ENCODE measurements at regions not wholly inside any gene's neighbourhood (a gene's known extent, or its start where the extent isn't known, plus 50 kb on each side); places are given as distances from the start of the nearest gene placed in this dataset.

DNA sequence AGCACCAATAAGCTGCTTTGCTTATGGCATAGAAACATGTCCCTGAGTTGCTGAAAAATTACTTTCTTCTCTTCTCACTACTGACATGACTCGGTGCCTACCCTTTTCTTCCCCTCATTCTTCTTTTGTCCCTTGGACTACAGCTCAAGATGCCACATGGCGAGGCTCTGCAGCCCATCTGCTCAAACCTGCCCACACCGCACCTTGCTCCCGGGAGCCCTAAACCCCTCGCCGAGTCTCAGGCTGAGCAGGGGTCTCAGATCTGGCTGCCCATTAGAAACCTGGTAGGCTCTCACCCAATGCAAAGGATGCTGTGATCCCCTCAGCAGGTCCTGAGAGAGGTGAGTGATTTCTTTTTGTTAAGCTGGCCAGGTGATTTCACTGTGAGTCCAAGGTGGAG, 251.7 kb upstream of the IRX1 start:
- TF ChIP-seq, protein P1, sequence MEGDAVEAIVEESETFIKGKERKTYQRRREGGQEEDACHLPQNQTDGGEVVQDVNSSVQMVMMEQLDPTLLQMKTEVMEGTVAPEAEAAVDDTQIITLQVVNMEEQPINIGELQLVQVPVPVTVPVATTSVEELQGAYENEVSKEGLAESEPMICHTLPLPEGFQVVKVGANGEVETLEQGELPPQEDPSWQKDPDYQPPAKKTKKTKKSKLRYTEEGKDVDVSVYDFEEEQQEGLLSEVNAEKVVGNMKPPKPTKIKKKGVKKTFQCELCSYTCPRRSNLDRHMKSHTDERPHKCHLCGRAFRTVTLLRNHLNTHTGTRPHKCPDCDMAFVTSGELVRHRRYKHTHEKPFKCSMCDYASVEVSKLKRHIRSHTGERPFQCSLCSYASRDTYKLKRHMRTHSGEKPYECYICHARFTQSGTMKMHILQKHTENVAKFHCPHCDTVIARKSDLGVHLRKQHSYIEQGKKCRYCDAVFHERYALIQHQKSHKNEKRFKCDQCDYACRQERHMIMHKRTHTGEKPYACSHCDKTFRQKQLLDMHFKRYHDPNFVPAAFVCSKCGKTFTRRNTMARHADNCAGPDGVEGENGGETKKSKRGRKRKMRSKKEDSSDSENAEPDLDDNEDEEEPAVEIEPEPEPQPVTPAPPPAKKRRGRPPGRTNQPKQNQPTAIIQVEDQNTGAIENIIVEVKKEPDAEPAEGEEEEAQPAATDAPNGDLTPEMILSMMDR (IDR thresholded peaks at IDR 0.05; ENCODE audit: insufficient read depth, missing control alignments): no peak
- DNase-seq (ENCODE audit: insufficient read length, low spot score) (no peak), FAIRE-seq (no peak)

DNA sequence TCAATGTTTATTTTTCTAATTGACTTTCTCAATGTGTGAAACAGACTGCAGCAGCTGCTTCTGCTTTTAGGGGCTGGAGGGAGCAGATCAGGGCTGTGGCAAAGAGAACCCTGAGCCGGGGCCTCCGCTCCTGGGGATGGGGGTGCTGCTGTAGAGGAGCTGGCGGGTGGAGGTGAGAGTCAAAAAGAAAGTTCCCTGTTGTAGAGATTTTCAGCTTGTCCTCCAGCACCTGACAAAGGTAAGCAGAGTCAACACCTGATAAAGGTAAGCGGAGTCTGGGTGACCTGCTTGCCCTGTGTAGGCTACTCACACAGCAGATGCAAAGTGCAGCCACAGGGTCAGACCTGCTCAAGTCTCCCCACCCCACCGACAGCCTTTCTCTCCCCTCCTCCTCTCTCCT, 252.4 kb upstream of the IRX1 start:
- no peak for FAIRE-seq
- TF ChIP-seq, protein P1 (IDR thresholded peaks at IDR 0.05; ENCODE audit: insufficient read depth, missing control alignments): no peak
- no peak for DNase-seq (ENCODE audit: insufficient read length, low spot score)

DNA sequence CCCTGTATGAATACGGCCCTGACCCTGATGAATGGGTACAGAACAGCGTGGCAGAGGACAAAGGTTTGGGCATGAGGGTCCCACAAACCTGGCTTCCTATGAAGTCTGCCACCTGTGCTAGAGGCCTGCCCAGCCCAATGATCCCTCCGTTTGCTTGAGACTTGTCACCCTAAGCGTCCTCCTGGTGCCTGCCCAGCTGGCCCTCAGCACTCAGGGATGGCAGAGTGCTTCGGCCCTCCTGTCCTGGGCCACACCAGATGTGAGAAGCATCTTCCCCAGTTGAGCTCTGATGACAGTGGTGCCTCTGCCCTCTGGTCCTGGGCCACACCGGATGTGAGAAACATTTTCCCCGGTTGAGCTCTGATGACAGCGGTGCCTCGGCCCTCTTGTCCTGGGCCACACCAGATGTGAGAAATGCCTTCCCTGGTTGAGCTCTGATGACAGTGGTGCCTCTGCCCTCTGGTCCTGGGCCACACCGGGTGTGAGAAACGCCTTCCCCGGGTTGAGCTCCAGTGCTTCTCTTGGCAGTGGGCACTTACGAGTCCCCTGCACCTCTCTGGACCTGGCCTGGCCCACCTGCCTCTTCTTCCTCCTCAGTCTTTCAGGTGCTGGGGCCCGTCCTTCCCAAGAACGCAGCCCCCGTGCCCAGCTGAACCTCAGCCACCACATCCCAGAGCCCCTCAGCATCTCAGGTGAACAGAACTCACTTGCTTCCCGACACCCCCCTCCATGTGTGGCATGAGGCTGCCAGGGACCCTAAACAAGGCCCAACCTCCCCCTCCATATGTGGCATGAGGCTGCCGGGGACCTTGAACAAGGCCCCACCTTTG, 253.1 kb upstream of the IRX1 start:
- TF ChIP-seq, protein P1 (IDR thresholded peaks at IDR 0.05; ENCODE audit: insufficient read depth, missing control alignments): no peak

DNA sequence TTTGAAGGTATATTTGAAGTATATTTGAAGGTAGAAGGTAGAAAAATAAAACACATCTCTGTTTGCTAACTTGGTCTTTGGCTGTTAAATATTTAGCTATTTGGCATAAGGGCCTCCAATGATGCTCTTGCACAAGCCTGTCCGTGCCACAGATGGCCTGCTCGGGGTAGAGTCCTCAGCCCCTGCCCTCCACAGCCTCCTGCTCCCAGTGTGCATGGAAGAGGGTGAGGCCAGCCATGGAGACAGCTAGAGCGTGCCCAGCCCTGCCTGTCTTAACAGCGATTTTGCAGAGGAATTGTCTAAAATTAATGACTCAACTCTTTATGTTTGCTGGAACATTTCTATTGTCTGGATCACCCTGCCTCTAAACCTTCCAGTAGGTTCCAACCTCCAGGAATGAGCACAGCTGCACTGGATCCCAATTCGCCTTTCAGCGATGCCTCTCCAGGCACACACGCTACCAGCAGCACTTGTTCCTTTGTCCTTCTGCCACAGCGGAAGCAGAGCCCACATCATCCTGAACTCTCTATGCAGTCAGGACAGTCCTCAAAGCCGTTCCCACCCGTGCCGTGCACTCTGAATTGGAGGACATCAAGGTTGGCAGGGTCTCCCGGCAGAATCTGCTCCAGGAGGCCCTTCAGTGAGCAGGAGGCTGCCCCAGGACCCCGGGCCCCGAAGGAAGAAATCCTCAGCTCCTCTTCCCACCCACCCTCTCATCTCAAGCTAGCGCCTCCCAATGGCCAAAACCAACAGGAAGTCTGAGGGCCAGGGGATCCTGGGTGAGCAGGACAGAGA, 254.0 kb upstream of the IRX1 start:
- no peak for DNase-seq (ENCODE audit: insufficient read length, low spot score)
- no peak for FAIRE-seq
- TF ChIP-seq, protein P1 (IDR thresholded peaks at IDR 0.05; ENCODE audit: insufficient read depth, missing control alignments): no peak

More for the DNA sequence above, 253.1 kb upstream of the IRX1 start:
- no peak for FAIRE-seq
- no peak for DNase-seq (ENCODE audit: insufficient read length, low spot score)

DNA sequence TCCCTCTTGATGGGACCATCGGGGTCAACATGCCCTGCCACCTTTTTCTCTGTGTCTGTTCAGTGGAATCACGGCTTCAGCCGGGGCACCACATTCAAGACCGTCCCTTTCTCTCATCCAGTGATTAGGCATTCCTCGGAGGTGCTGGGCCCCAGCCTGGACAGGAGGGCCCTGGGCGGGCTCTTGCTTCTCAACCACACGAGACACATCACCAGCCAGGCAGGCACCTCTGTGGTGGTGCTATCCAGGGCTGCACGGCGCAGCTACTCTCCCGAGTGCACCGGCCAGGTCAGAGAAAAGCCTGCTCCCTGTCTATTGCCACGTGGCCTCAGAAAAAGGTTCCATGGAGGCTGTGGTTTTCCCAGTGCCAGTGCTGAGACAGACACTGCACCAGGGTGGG, 255.2 kb upstream of the IRX1 start:
- no peak for FAIRE-seq
- no peak for DNase-seq (ENCODE audit: insufficient read length, low spot score)
- TF ChIP-seq, protein P1 (IDR thresholded peaks at IDR 0.05; ENCODE audit: insufficient read depth, missing control alignments): no peak

DNA sequence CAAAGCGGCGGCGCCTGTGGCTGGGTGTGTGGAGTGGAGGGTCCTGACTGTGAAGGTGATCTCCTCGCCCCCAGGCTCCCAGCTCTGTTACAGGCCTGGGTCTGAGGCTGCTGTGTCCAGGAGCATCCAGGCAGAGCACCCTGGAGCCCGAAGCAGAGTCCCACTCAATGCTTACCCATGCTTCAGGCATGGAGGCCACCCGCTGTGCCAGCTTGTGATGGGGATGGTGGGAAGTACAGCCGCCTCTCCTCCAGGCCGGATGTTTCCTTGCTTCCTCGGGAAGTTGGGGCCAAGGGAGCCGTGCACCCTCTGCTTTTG, 255.9 kb upstream of the IRX1 start:
- TF ChIP-seq, protein P1 (IDR thresholded peaks at IDR 0.05; ENCODE audit: insufficient read depth, missing control alignments): no peak
- DNase-seq (ENCODE audit: insufficient read length, low spot score) (no peak), FAIRE-seq (no peak)
